SK-MEL-5 (cell line): ENCODE measurements at regions not wholly inside any gene's neighbourhood (a gene's known extent, or its start where the extent isn't known, plus 50 kb on each side); places are given as distances from the start of the nearest gene placed in this dataset.
A peak's percentile ranks its signal among the peaks of the same experiment; 100 is the strongest.
"Not testable (repeated sequence)": the region's sequence is repeated elsewhere in the genome, so short reads cannot be mapped to it uniquely, and the experiment has no call there.

ENCODE experiments used
- DNase-seq: peaks from one replicate; pipeline ENCODE4 v3.0.0-alpha.2; 2016; ENCODE audit warnings: low read depth, low spot score
- in situ Hi-C: cut with HindIII; loops from 2 replicates; pipeline ENCODE4 v1.10.0; 2016; ENCODE audit warnings: low sequenced_read_pairs, high pct_unique_total_duplicates, low pct_unique_long_range_greater_than_20kb

GRCh38 chr16:22572331-22573224 lies 61.9 kb downstream of the NPIPB5 start:
- DNase-seq, in situ Hi-C loops: not testable (repeated sequence)

- in situ Hi-C loops, DNase-seq: not testable (repeated sequence)
These were observed 62.5 kb downstream of the NPIPB5 start for GRCh38 chr16:22573225-22573530.

- in situ Hi-C loops, DNase-seq: not testable (repeated sequence)
These were observed 65.8 kb downstream of the NPIPB5 start for GRCh38 chr16:22576506-22576905.

- DNase-seq, in situ Hi-C loops: not testable (repeated sequence)
These were observed 72.5 kb downstream of the NPIPB5 start for GRCh38 chr16:22583195-22583594.

GRCh38 chr16:22584459-22584858 lies 73.8 kb downstream of the NPIPB5 start:
- in situ Hi-C loops, DNase-seq: not testable (repeated sequence)

- DNase-seq, in situ Hi-C loops: not testable (repeated sequence)
These were observed 74.2 kb downstream of the NPIPB5 start for GRCh38 chr16:22584941-22585340.

- DNase-seq, in situ Hi-C loops: not testable (repeated sequence)
These were observed 74.7 kb downstream of the NPIPB5 start for GRCh38 chr16:22585431-22585830.

GRCh38 chr16:22586732-22587131 lies 76.0 kb downstream of the NPIPB5 start:
- in situ Hi-C loops: not testable (repeated sequence)

GRCh38 chr16:22589757-22590156 lies 79.1 kb downstream of the NPIPB5 start:
- in situ Hi-C loops, DNase-seq: not testable (repeated sequence)

More at GRCh38 chr16:22586732-22587131, 76.0 kb downstream of the NPIPB5 start:
- not testable (repeated sequence) for DNase-seq

- DNase-seq, in situ Hi-C loops: not testable (repeated sequence)
These were observed 85.9 kb downstream of the NPIPB5 start for GRCh38 chr16:22596445-22597045.

- in situ Hi-C loops, DNase-seq: not testable (repeated sequence)
These were observed 93.1 kb downstream of the NPIPB5 start for GRCh38 chr16:22603744-22604143.

GRCh38 chr16:22606619-22607018 lies 95.9 kb downstream of the NPIPB5 start:
- in situ Hi-C loops, DNase-seq: not testable (repeated sequence)

GRCh38 chr16:22609798-22610197 lies 99.1 kb downstream of the NPIPB5 start:
- DNase-seq, in situ Hi-C loops: not testable (repeated sequence)

GRCh38 chr16:22611128-22611527 lies 100.4 kb downstream of the NPIPB5 start:
- DNase-seq, in situ Hi-C loops: not testable (repeated sequence)

GRCh38 chr16:22614271-22614947 lies 103.7 kb downstream of the NPIPB5 start:
- in situ Hi-C loops: no loop called here
- peak; percentile 88 for DNase-seq

- DNase-seq: no peak
- in situ Hi-C loops: no loop called here
These were observed 108.2 kb downstream of the NPIPB5 start for GRCh38 chr16:22618842-22619241.

- in situ Hi-C loops: no loop called here
- no peak for DNase-seq
These were observed 111.0 kb downstream of the NPIPB5 start for GRCh38 chr16:22621586-22622155.

GRCh38 chr16:22622703-22623102 lies 112.0 kb downstream of the NPIPB5 start:
- in situ Hi-C loops: no loop called here
- DNase-seq: no peak
